Myocyte (in vitro differentiated cells): ENCODE measurements at regions not wholly inside any gene's neighbourhood (a gene's known extent, or its start where the extent isn't known, plus 50 kb on each side); places are given as distances from the start of the nearest gene placed in this dataset.
A peak's percentile ranks its signal among the peaks of the same experiment; 100 is the strongest.
"Not testable (repeated sequence)": the region's sequence is repeated elsewhere in the genome, so short reads cannot be mapped to it uniquely, and the experiment has no call there.

ENCODE experiments used
- DNase-seq: peaks from one replicate; pipeline ENCODE4 v3.0.0-alpha.2; 2012; ENCODE audit warnings: low read depth

DNA sequence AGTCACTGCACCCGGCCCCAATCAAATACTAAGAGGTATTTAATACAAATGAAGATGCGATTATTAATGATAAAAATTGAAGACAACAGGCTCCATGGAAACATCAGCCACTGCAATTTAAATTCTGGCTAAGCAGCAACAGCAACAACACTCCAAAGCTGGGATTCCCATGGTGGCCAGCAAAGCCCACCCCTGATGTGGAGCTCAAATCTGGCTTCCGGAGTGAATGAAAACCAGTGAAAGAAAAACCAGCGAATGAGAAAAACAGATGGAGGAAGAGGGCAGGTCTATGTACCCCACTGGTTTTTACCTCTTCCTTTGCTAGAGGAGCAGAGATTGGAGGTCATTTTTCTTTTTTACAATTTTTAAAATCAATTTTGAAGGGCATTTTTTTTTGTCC, 135.9 kb upstream of the PDE10A start:
- no peak for DNase-seq

DNA sequence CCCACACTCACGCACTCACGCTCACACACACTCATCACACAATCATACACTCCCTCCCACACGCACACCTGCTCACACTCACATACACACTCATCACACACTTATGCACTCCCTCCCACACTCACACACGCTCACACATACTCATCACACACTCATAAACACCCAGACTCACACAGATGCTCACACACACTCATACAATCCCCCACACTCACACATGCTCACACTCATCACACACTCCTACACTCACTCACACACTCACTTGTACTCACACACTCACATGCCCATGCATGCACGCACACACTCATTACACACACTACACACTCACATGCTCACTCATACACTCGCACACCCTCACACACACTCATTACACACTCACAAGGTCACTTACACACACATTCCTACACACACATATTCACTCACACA, 131.1 kb upstream of the PDE10A start:
- no peak for DNase-seq

DNA sequence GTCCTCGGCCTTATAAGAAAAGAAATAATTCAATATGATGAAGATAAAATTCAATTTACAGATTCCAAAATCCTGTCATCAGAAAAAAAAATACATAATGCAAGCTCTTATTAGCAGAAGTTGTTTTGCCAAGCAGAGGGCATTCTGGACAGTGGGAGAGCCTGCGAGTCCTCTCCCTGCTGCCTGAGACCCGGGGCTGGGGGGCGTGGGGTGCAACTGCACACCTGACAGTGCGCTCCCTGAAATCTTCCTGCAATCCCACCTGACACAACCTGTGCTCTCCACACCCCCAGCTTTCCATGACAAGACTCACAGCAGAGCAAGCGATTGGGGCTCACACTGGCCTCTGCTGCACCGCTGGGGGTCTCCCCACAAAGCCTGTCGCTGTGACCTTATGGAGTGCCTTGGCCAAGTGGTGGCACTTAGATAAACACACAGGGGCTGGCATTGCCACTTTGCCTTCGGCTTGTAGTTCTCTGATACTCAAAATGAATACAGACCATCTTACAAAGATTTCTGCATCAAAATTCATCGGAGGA, 130.3 kb upstream of the PDE10A start:
- DNase-seq: no peak

DNA sequence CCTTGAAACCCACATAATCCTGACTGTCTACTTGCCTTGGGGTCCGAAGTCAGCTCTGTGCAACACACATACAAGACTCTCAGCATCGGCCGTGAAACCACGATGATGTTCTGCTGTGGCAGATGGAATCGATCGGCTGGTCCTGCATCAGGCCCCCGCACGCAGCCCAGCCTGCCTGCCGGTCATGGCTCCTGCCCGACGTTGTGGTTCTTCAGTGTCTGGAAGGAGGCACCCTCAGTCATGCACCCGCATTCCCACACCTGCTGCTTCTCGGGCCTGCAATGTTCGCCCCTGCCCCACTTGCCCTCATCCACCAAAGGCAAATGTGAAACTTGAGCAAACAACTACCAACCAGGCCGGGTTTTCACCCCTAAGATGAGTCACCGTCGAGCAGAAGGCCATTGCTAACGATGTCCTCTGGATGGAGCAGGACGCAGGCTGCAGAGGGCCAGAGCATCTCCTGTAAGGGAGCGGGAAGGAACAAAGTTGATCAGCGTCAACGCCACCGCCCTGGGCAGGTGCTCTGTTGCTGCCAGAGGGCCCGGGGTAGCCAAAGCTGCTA, 128.9 kb upstream of the PDE10A start:
- no peak for DNase-seq

DNA sequence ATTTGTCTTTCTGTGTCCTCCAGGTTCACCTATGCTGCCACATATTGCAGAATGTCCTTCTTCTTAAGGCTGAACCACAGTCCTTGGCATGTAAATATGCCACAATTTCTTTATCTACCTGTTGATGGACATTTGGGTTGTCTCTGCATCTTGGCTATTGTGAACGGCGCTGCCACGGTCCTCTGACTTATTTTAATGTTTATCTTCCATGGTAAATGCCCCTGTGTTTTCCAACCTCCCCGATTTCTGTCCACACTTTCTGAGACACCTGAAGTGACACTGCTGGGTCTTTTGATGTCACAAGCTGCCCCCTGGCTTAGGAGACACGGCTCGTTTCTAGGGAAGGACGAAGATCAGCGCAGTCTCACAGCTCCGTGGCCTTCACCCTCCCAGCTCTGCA, 128.3 kb upstream of the PDE10A start:
- DNase-seq: no peak

DNA sequence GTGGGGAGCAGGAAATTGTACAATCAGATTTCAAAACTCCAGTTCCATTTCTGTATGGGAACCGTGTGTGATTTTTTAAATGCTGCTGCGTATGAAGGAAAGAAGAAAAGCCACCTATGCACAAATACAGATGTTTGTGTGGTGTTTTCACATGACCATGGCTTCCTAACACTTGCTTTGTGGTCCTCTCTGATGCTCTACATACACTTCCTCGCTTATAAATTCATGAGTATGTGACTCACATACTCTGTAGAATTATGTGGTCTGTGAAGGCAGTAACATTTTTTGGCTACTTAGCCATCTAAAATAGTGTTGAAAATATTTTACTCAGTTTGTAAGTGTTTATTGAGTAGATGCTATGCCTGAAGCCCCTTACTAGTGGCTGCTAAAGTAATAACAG, 119.8 kb upstream of the PDE10A start:
- DNase-seq: no peak

DNA sequence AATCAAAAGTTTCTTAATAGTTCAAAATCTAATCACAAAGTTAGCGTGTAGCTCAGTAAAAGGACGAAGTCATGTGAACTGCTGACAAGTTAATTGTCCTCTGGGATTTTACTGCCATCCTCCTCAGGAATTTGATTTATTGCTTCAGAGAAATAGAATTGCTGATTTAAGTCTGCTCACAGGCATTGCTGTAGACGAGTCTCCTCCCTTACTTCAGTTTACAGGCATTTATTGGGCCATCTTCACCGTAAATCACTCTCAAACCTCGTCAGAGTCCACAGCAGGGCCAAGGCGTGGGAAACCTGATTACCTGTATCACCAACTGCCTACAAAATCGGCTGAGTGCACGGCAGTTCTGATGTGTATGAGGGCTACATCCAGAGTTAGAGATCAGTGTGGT, 119.1 kb upstream of the PDE10A start:
- DNase-seq: no peak

DNA sequence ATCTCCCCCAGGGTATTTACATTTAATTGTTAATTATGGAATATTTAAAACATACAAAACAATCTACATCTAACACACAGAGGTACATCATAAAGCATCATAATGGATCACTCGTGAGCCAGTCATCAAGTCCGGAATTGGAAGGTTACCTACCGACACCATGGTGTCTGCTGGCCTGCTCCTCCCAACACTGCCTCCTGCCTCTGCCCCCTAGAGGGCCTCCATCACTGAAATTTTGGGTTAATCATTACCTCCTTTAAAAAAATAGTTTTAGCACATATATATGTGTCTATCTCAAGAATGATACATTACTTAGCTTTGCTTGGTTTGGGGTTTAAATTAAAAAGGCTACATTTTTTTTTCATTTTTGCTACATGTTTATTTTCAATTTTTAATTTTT, 114.6 kb upstream of the PDE10A start:
- no peak for DNase-seq

DNA sequence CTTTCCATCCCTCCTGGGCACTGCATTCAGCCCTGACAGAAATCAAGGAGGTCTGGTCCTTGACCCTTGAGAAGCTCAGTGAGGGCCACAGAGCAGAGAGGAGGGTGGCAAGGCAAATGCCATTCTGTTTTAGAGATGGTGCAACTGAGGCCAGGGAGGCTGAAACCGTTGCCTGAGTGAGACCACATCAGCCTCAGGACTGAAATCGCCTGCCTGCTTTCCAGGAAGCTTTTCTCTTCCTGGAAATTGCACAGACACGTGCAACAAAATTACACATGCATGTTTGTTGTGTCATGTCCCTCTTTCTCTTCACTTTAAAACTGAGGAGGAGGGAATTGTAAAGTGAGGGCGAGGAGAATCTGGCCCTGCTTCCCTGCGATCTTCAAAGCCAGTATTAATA, 113.7 kb upstream of the PDE10A start:
- DNase-seq: no peak

DNA sequence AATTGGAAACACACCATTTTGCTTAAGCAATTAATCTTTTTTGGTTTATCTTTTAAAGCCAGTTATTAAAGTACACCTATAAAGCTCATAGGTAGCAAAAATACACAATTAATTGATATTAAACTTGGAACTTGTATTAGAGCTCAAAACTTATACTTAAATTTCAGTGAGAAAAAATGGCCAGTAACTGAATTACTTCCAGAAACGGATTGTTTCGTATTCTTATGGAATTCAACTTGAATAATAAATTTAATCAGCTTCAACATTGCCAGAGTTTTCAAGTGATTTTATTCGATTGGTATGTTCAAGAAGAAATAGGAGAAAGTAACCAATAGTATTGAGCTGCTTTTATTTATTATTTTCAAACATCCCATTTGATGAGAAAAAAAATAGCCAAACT, 112.7 kb upstream of the PDE10A start:
- DNase-seq: no peak

DNA sequence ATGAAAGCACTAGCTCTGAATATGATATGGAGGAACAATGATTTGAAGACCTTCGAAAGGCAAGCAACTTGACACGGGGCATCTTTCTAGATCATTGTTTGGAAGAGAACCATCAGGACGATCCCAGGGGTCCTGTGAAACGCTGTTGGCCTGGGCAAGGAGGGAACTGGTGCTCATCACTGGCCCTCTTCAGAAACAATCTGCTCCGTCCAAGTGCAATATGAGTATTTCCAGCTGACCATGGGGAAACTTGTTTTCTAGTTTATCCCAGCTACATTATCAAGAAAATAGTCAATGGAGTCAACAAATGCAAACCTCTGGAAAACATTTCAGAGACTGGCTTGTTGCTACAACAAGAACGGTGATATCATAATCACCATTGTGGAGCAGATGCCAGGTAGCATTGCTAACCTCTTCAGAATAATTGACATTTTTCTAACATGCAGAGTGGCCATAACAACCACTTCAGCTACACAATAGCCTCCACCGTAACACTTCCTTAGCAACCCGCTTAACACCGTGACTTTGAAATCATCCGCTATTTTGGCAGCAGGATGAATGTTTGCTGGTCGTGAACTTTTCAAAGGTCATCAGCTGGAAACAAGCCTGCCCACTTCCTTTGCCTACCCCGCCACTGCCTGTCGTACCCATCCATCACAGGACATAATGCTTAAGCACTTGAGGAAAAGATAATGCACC, 112.0 kb upstream of the PDE10A start:
- DNase-seq: no peak

DNA sequence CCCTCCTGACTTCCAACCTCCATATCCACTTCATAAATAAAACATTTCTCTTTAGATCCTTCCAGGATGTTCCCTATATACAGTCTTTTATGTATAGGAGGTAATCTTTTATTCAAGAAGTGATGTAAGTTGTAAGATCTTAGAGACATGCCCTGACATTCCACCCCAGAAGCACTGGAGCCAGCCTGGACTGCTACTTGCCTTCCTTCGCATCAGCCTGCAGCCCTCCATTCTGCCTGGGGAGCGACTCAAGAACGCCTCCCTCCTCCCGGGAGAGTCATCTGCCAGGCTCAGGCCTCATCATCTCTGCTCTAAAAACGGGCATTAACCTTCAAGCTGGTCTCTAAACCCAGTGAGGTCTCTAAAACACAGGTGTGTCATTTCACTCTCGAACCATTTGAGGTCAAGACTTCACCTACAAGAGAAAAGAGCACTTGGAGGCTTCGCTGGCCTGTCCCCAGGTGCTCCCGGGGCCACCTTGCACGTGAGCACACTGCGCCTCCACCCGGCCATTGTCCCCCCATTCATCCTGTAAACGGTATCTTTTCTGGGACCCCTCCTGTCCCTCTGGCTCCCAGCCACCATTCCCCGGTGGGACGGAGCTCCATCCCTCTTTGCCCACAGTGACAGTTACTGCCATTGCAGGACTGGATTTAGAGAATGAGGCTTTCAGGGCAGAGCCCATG, 107.5 kb upstream of the PDE10A start:
- DNase-seq: no peak

DNA sequence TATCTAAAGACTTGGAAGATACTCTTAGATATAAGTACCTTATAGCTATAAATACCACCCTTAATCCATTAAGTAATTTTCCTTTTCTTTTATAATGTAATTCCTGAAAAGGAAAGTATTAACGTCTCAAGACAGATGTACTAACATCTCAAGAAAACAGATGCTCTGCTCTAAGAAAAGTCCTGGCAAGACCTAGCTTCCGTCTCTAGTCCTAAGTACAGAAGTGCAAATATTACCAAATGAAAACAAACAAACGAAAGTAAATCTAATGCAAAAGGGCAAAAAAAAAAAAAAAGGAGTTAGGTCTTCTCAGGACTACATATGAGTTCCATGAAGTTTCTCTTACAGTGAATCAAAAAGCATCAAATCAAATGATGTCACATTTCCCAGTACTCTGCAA, 106.8 kb upstream of the PDE10A start:
- DNase-seq: no peak

DNA sequence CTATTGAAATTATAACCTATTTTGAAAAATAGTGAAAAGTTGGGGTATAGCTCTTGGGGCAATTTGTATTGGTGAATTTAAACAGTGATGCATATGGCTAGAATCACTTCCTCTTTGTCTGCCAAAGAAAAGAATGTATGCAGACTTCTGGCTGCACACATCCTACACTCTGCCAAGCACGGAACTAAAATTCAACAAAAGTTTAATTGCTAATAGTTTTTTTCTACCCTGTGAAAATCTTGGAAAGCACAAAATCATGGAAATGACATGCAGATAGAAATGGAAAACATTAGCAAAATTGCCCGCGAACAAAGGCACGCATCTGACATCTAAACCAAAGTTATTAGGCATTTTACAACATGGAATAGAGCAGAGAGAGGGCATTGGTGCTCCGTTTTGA, 106.4 kb upstream of the PDE10A start:
- no peak for DNase-seq

DNA sequence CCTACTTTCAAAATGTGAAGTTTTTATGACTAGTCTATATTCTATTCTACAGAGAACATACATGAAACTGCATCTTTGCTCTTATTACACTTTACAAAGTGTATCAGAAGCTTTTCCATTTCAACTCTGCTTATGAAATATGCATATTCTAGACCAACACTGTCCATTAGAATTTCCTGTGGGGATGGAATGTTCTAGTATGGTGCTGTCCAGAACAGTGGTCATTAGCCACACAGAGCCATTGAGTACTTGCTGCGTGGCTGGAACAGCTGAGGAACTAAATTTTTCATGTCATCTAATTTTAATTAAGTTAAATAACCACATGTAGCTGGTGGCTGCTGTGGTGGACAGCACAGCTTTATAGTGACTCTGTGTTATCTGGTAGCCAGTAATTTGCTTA, 105.9 kb upstream of the PDE10A start:
- DNase-seq: peak; percentile 12

DNA sequence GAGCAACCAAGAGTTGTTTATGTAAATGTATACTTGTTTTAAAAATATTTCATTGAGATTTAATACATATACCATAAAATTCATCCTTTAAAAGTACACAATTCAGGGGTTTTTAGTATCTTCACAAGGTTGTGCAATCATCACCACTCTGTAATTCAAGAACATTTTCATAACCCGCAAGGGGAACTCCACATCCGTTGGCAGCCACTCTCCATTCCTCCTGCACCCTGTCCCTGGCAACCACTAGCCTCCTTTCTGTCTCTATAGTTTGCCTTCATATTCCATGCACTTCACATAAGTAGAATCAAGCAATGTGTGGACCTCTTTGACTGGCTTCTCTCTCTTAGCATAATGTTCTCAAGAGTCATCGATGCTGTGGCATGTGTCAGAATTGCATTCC, 104.2 kb upstream of the PDE10A start:
- peak; percentile 13 for DNase-seq

DNA sequence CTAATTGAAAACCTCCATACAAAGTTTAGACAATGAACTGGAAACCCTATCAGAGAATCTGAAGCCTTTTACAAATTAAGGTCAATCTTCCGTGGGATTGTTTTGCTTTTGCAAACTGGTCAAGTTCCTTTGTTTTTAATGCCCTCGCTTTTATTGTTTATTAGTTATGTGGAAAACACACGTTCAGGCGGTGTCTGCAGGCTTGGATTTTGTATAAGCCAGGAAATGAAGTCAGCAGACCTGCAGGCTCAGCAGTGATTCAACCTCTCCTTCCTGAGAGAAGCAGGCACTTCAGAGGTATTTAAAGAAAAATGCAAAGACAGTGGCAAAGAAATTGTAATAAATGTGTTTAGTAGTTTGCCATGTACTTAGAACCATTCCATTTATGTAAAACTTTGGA, 103.4 kb upstream of the PDE10A start:
- no peak for DNase-seq

DNA sequence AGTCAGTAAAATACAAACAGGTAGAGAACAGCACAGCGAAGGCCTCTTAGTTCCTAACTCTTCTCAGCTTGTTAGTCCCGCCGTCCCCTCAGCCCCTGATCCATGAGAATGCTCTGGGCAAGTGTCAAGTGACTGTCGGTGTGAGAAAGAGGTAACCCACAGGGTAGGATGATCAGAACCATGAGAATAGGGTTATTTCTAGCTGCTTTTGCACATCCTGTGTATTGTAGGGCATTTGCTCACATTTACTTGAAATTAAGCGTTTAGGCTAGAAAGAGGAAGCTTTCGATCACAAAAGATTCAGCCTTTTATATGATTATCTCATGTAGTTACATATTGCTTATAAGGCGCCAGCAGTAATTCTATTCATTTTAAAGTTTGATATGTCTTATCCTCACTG, 103.0 kb upstream of the PDE10A start:
- no peak for DNase-seq

DNA sequence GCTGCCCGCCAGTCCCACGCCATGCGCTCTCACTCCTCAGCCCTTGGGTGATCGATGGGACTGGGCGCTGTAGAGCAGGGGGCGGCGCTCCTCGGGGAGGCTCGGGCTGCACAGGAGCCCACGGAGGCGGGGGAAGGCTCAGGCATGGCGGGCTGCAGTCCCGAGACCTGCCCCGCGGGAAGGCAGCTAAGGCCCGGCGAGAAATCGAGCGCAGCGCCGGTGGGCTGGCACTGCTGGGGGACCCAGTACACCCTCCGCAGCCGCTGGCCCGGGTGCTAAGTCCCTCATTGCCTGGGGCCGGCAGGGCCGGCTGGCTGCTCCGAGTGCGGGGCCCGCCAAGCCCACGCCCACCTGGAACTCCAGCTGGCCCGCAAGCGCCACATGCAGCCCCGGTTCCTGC, 102.2 kb upstream of the PDE10A start:
- not testable (repeated sequence) for DNase-seq

DNA sequence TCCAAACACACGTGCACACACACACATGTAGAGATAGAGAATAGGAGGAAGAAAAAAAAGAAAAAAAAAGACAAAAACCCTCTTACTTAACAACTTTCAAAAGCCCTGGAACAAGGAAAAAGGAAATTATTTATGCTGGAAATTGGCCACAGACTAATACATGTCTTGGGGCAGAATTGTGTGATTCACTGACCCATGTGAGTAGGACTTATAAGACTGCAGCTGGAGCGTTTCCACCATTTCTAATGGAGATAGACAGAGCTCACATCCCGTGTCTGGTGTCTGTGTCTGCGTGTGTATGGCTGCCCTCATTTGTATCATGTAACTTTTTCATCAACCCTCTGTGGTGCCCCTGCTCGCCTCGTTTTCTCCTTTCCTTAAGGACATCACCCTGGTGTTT, 99.8 kb upstream of the PDE10A start:
- no peak for DNase-seq

DNA sequence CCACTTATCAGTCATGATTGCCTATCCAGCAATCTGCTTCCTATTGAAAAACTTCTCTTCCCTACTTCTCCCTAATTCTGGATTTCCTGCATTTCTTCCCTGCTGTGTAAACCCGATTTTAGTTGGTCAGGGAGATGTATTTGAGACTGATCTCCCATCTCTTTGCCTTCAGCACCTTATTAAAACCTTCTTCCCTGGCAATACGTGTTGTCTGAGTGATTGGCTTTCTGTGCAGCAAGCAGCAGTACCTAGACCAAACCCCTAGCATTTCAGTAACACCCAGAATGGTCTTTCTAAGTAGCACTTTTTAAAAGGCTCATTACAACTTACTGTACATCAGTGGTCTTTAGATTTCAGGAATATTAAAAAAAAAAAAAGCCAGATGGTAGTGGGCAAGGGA, 99.1 kb upstream of the PDE10A start:
- no peak for DNase-seq

DNA sequence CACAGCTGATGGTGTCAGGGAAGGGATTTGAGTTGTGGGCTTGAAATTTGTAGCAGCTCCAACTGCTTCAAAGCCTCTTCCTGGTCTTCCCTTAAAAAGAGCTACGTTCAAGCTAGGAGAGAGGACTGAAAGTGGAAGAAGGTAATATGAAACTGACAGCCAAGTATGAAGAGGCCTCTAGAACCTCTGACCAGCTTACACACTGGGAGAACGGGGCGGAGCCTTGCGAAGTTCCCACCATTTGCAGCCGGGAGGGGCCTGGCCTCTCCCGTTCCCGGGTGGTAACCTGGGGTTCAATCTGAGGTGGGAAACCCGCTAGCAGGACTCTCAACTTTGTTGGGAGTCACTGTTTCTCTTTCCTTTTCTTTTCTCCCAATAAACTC, 97.8 kb upstream of the PDE10A start:
- no peak for DNase-seq
